HCT116 (cell line): ENCODE measurements at regions not wholly inside any gene's neighbourhood (a gene's known extent, or its start where the extent isn't known, plus 50 kb on each side); places are given as distances from the start of the nearest gene placed in this dataset.

Experiments used
- ATAC-seq: fragments of 200-7000 bp; cut with Tn5 transposase; 2 replicates; pipeline ENCODE4 v1.9.1; 2020; ENCODE audit warnings: mild to moderate bottlenecking, moderate library complexity
- BruUV-seq: library from RNA; stranded (reverse); fragments of 400-500 nt; replicated peaks from 2 replicates; lab custom pipeline; 2021; lab: Mats Ljungman, UMichigan
- CTCF ChIA-PET: fragments of 300-600 bp; sonication (Branson Sonifier 250); formaldehyde crosslinking; loops from one replicate; lab custom pipeline; 2021; ENCODE audit warnings: antibody characterized with exemption; lab: Charles Lee
- POLR2A ChIA-PET: fragments of 300-600, 350-600 bp; sonication (Branson Sonifier 250); formaldehyde crosslinking; loops from one replicate; lab custom pipeline; 2021; ENCODE audit warnings: antibody characterized with exemption; lab: Charles Lee
- RAD21 ChIA-PET, 2 experiments: fragments of 300-600 bp; sonication (Branson Sonifier 250); formaldehyde crosslinking; loops; one replicate each; lab custom pipeline; 2023; ENCODE audit warnings: low total read pairs in 2 of 2; ENCODE audit not compliant: uncharacterized antibody in 2 of 2, unreplicated experiment in 2 of 2, low non-redundant PET in 1 of 2; lab: Charles Lee
- DNase-seq: peaks from one replicate; pipeline ENCODE4 v3.0.0-alpha.2; 2010; ENCODE audit warnings: low read depth, low spot score
- H2AFZ ChIP-seq: fragments of 200-600 bp; shearing (Covaris generic), sonication (generic); 2 replicates; pipeline ENCODE4 v1.6.1; 2017; ENCODE audit warnings: low read depth, mixed run types, mixed read lengths, antibody characterized with exemption, low read length; ENCODE audit not compliant: poor library complexity, severe bottlenecking
- H3K27ac ChIP-seq: 2 replicates; pipeline ENCODE4 v1.5.1; 2012; ENCODE audit warnings: low read depth, low read length
- H3K27me3 ChIP-seq: fragments of 200-600 bp; sonication (generic); 2 replicates; pipeline ENCODE4 v1.6.1; 2016; ENCODE audit warnings: mixed run types, low read length, mixed read lengths; ENCODE audit not compliant: insufficient read depth
- H3K36me3 ChIP-seq, 2 experiments: fragments of 200-500 bp in 1 of 2; fragments of 200-600 bp in 1 of 2; sonication (Bioruptor generic) in 1 of 2; sonication (generic) in 1 of 2; 2 replicates each; pipeline versions ENCODE4 v1.5.1 to v1.6.1; 2014 to 2016; ENCODE audit warnings: low read length in 2 of 2, inconsistent platforms in 1 of 2, mixed read lengths in 1 of 2, mixed run types in 1 of 2; ENCODE audit not compliant: insufficient read depth in 2 of 2, control insufficient read depth in 1 of 2
- H3K4me1 ChIP-seq, 2 experiments: fragments of 200-600 bp in 1 of 2; sonication (generic) in 1 of 2; 2 replicates each; pipeline versions ENCODE4 v1.5.1 to v1.6.1; 2012 to 2017; ENCODE audit warnings: low read length in 2 of 2, inconsistent platforms in 1 of 2, mild to moderate bottlenecking in 1 of 2, mixed read lengths in 1 of 2, mixed run types in 1 of 2, moderate library complexity in 1 of 2; ENCODE audit not compliant: insufficient read depth in 2 of 2, control insufficient read depth in 1 of 2
- H3K4me2 ChIP-seq: fragments of 200-600 bp; sonication (generic); 2 replicates; pipeline ENCODE4 v1.6.1; 2017; ENCODE audit warnings: mixed run types, low read length, mixed read lengths
- H3K4me3 ChIP-seq, 2 experiments: fragments of 200-600 bp in 1 of 2; sonication (generic) in 1 of 2; replicated peaks in 1 of 2; 2 replicates each; pipeline ENCODE4 v1.5.1; 2011 to 2016; ENCODE audit warnings: low read length in 2 of 2, control low read depth in 1 of 2, low read depth in 1 of 2, mild to moderate bottlenecking in 1 of 2, mixed read lengths in 1 of 2, mixed run types in 1 of 2
- H3K79me2 ChIP-seq: fragments of 200-600 bp; sonication (generic); 2 replicates; pipeline ENCODE4 v1.6.1; 2017; ENCODE audit warnings: mild to moderate bottlenecking, mixed run types, low read length, moderate library complexity, mixed read lengths; ENCODE audit not compliant: insufficient read depth
- H3K9ac ChIP-seq: fragments of 200-600 bp; sonication (generic); 2 replicates; pipeline ENCODE4 v1.6.1; 2016; ENCODE audit warnings: low read length, mixed read lengths
- H3K9me2 ChIP-seq: fragments of 200-600 bp; sonication (generic), shearing (Covaris generic); 2 replicates; pipeline ENCODE4 v1.6.1; 2017; ENCODE audit warnings: mixed run types, mild to moderate bottlenecking, moderate library complexity; ENCODE audit not compliant: insufficient read depth
- H3K9me3 ChIP-seq, 2 experiments: fragments of 200-500 bp in 1 of 2; fragments of 200-600 bp in 1 of 2; sonication (Bioruptor generic) in 1 of 2; sonication (generic) in 1 of 2; 2 replicates each; pipeline ENCODE4 v1.6.1; 2014 to 2017; ENCODE audit warnings: low read length in 2 of 2, mixed read lengths in 2 of 2, inconsistent platforms in 1 of 2, low read depth in 1 of 2, mild to moderate bottlenecking in 1 of 2, mixed run types in 1 of 2, moderate library complexity in 1 of 2; ENCODE audit not compliant: control insufficient read depth in 1 of 2, insufficient read depth in 1 of 2
- H4K20me1 ChIP-seq: fragments of 200-600 bp; sonication (generic), shearing (Covaris generic); 2 replicates; pipeline ENCODE4 v1.6.1; 2017; ENCODE audit warnings: mixed run types, mild to moderate bottlenecking, moderate library complexity; ENCODE audit not compliant: insufficient read depth
- ELF1 ChIP-seq: IDR thresholded peaks from 2 replicates; pipeline ENCODE4 v1.6.1; 2012; ENCODE audit warnings: low read depth, borderline replicate concordance
- EZH2 ChIP-seq: fragments of 200-600 bp; sonication (generic); IDR thresholded peaks from 2 replicates; pipeline ENCODE4 v1.6.1; 2017; ENCODE audit warnings: antibody characterized with exemption, mixed run types
- EZH2phosphoT487 ChIP-seq: fragments of 200-600 bp; IDR thresholded peaks from 2 replicates; pipeline ENCODE4 v1.6.1; 2018; ENCODE audit warnings: antibody characterized with exemption, borderline replicate concordance
- FOSL1 ChIP-seq: IDR thresholded peaks from 2 replicates; pipeline ENCODE4 v1.6.1; 2012; ENCODE audit warnings: low read depth
- JUND ChIP-seq: IDR thresholded peaks from 2 replicates; pipeline ENCODE4 v1.6.1; 2012
- POLR2A ChIP-seq: IDR thresholded peaks from 2 replicates; pipeline ENCODE4 v1.7.0; 2011; ENCODE audit warnings: borderline replicate concordance; ENCODE audit not compliant: insufficient read depth, insufficient read length; ENCODE audit errors: extremely low read depth
- POLR2AphosphoS5 ChIP-seq: IDR thresholded peaks from 2 replicates; pipeline ENCODE4 v1.6.1; 2011; ENCODE audit warnings: mild to moderate bottlenecking, low read depth, low read length, moderate library complexity
- RAD21 ChIP-seq: IDR thresholded peaks from 2 replicates; pipeline ENCODE4 v1.6.1; 2012; ENCODE audit warnings: low read depth, mild to moderate bottlenecking
- SIN3A ChIP-seq: IDR thresholded peaks from 2 replicates; pipeline ENCODE4 v1.6.1; 2012; ENCODE audit warnings: low read depth
- SP1 ChIP-seq: IDR thresholded peaks from 2 replicates; pipeline ENCODE4 v1.6.1; 2012; ENCODE audit warnings: low read depth
- SRF ChIP-seq: IDR thresholded peaks from 2 replicates; pipeline ENCODE4 v1.6.1; 2012; ENCODE audit warnings: low read depth
- TCF7L2 ChIP-seq: IDR thresholded peaks from 2 replicates; pipeline ENCODE4 v1.7.0; 2011; ENCODE audit warnings: borderline replicate concordance, inconsistent platforms; ENCODE audit not compliant: insufficient read depth, insufficient read length; ENCODE audit errors: extremely low read depth
- ZFX ChIP-seq: fragments of 450-650 bp; IDR thresholded peaks from 2 replicates; pipeline ENCODE4 v1.6.1; 2017
- intact Hi-C: fragments of 100-400 bp; cut with micrococcal nuclease; formaldehyde crosslinking; loops from 2 replicates; pipeline ENCODE4 v1.10.0; 2022
- TF ChIP-seq, protein P1 (sequence below): IDR thresholded peaks from 2 replicates; pipeline ENCODE4 v1.6.1; 2012
- TF ChIP-seq, protein P2 (sequence below): IDR thresholded peaks from 2 replicates; pipeline ENCODE4 v1.6.1; 2012
- TF ChIP-seq, protein P3 (sequence below), 3 experiments: fragments of 200-600 bp in 1 of 3; sonication (generic) in 1 of 3; IDR thresholded peaks in 2 of 3; conservative IDR thresholded peaks in 1 of 3; 2 replicates each; pipeline ENCODE4 v1.5.1; 2012 to 2017; ENCODE audit warnings: low read depth in 2 of 3, low read length in 2 of 3, antibody characterized with exemption in 1 of 3, borderline replicate concordance in 1 of 3, control low read depth in 1 of 3, mild to moderate bottlenecking in 1 of 3, mixed read lengths in 1 of 3, mixed run types in 1 of 3, moderate library complexity in 1 of 3; ENCODE audit not compliant: insufficient read depth in 1 of 3

DNA sequence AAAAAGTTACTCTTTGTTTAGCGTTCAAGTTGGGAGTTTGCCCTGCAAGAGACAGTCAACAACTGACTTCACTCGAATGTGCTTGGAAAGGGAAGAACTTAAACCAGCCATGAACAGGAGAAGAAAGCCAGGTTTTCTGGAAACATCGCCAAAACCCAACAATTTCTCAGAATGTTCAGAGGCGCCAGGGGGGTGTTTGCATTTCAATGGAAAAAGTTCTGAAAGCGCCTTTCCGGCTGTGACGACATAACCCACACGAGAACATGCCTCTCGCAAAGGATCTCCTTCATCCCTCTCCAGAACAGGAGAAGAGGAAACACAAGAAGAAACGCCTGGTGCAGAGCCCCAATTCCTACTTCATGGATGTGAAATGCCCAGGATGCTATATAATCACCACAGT lies 78.1 kb upstream of the ADGRA3 start:
- H3K9me2 ChIP-seq: no peaks in the 10 kb centered on the region
- CTCF ChIA-PET: no interaction called here
- no peak for DNase-seq
- ATAC-seq: no peak
- no TSS peak for BruUV-seq
- no peak for TF ChIP-seq SRF
- TF ChIP-seq, protein P1, sequence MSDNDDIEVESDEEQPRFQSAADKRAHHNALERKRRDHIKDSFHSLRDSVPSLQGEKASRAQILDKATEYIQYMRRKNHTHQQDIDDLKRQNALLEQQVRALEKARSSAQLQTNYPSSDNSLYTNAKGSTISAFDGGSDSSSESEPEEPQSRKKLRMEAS: no peak
- TF ChIP-seq, protein P2, sequence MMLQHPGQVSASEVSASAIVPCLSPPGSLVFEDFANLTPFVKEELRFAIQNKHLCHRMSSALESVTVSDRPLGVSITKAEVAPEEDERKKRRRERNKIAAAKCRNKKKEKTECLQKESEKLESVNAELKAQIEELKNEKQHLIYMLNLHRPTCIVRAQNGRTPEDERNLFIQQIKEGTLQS: no peak
- no peak for TF ChIP-seq SP1
- TF ChIP-seq ZFX: no peak
- no peak for TF ChIP-seq EZH2phosphoT487
- TF ChIP-seq JUND: no peak
- no peak for TF ChIP-seq TCF7L2
- TF ChIP-seq FOSL1: no peak
- TF ChIP-seq, protein P3, sequence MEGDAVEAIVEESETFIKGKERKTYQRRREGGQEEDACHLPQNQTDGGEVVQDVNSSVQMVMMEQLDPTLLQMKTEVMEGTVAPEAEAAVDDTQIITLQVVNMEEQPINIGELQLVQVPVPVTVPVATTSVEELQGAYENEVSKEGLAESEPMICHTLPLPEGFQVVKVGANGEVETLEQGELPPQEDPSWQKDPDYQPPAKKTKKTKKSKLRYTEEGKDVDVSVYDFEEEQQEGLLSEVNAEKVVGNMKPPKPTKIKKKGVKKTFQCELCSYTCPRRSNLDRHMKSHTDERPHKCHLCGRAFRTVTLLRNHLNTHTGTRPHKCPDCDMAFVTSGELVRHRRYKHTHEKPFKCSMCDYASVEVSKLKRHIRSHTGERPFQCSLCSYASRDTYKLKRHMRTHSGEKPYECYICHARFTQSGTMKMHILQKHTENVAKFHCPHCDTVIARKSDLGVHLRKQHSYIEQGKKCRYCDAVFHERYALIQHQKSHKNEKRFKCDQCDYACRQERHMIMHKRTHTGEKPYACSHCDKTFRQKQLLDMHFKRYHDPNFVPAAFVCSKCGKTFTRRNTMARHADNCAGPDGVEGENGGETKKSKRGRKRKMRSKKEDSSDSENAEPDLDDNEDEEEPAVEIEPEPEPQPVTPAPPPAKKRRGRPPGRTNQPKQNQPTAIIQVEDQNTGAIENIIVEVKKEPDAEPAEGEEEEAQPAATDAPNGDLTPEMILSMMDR (IDR thresholded peaks at IDR 0.05 in 2 of 3, conservative IDR thresholded peaks at IDR 0.05 in 1 of 3; ENCODE audit: borderline replicate concordance in 1 of 3, insufficient read depth in 1 of 3, low read depth in 2 of 3, low read length in 2 of 3): no peak
- no peak for TF ChIP-seq RAD21
- no peak for TF ChIP-seq EZH2
- no peak for TF ChIP-seq POLR2AphosphoS5
- no peak for TF ChIP-seq ELF1
- TF ChIP-seq POLR2A: no peak
- no peak for TF ChIP-seq SIN3A
- no peak overlapping the region for H2AFZ ChIP-seq
- H3K79me2 ChIP-seq: no peaks in the 10 kb centered on the region
- no peak overlapping the region for H3K27ac ChIP-seq
- H3K36me3 ChIP-seq: no peaks in the 10 kb centered on the region
- no peak overlapping the region for H3K4me2 ChIP-seq
- H3K4me3 ChIP-seq: no peak overlapping the region
- no peaks in the 10 kb centered on the region for H3K9me3 ChIP-seq
- intact Hi-C loops: no loop called here
- H4K20me1 ChIP-seq: no peaks in the 10 kb centered on the region
- H3K9ac ChIP-seq: no peak overlapping the region
- peaks cover 6% of the 10 kb centered on the region; the same call in 1 of the 2 replicates for H3K27me3 ChIP-seq
- RAD21 ChIA-PET: no interaction called here
- POLR2A ChIA-PET: no interaction called here
- no peaks in the 10 kb centered on the region for H3K4me1 ChIP-seq
